Endothelial cell of umbilical vein (primary cell): ENCODE measurements at regions not wholly inside any gene's neighbourhood (a gene's known extent, or its start where the extent isn't known, plus 50 kb on each side); places are given as distances from the start of the nearest gene placed in this dataset.

Experiments
- BruUV-seq: library from RNA; stranded (reverse); fragments of 400-500 nt; replicated peaks from 2 replicates; lab custom pipeline; 2021; lab: Mats Ljungman, UMichigan
- CTCF ChIA-PET: fragments of 300-600, 350-600 bp; sonication (Branson Sonifier 250); formaldehyde crosslinking; loops from one replicate; lab custom pipeline; 2021; ENCODE audit warnings: antibody characterized with exemption, inconsistent platforms; lab: Charles Lee
- POLR2A ChIA-PET: fragments of 300-600, 350-600 bp; sonication (Branson Sonifier 250); formaldehyde crosslinking; loops from one replicate; lab custom pipeline; 2021; ENCODE audit warnings: antibody characterized with exemption, inconsistent platforms; lab: Charles Lee
- DNase-seq: peaks from one replicate; pipeline ENCODE4 v3.0.0-alpha.2; 2011; ENCODE audit warnings: low read depth, low spot score
- FAIRE-seq: peaks from 2 replicates; lab custom pipeline; 2011; peaks lifted over from hg19 to GRCh38; lab: Jason Lieb, UNC
- H2AFZ ChIP-seq: 2 replicates; pipeline ENCODE4 v1.6.0; 2012; ENCODE audit warnings: low read depth, low read length, control low read depth, inconsistent platforms
- H3K27ac ChIP-seq: 2 replicates; pipeline ENCODE4 v1.5.1; 2011; ENCODE audit warnings: low read depth, mild to moderate bottlenecking, control low read depth, low read length, moderate library complexity; ENCODE audit not compliant: insufficient read depth
- H3K27me3 ChIP-seq, 2 experiments: 2 replicates each; pipeline versions ENCODE4 v1.6.0 to v1.6.1; 2011; ENCODE audit warnings: low read length in 2 of 2, mixed read lengths in 1 of 2; ENCODE audit not compliant: control insufficient read depth in 2 of 2, insufficient read depth in 2 of 2
- H3K36me3 ChIP-seq, 2 experiments: 2 replicates in 1 of 2; 3 replicates in 1 of 2; pipeline ENCODE4 v1.5.1; 2011; ENCODE audit warnings: low read length in 2 of 2, mild to moderate bottlenecking in 1 of 2, moderate library complexity in 1 of 2; ENCODE audit not compliant: control insufficient read depth in 2 of 2, insufficient read depth in 2 of 2; ENCODE audit errors: extremely low read depth in 1 of 2
- H3K4me1 ChIP-seq: 3 replicates; pipeline ENCODE4 v1.5.1; 2011; ENCODE audit warnings: mild to moderate bottlenecking, low read length; ENCODE audit not compliant: control insufficient read depth, insufficient read depth; ENCODE audit errors: extremely low read depth
- H3K4me2 ChIP-seq: 2 replicates; pipeline ENCODE4 v1.6.1; 2011; ENCODE audit warnings: low read length, control low read depth, mixed read lengths; ENCODE audit not compliant: insufficient read depth
- H3K4me3 ChIP-seq, 3 experiments: fragments of 200-600 bp in 1 of 3; sonication (generic), shearing (Covaris generic) in 1 of 3; replicated peaks in 1 of 3; 2 replicates each; pipeline ENCODE4 v1.5.1; 2011 to 2016; ENCODE audit warnings: control low read depth in 3 of 3, low read length in 3 of 3, mild to moderate bottlenecking in 2 of 3, inconsistent platforms in 1 of 3, low read depth in 1 of 3, moderate library complexity in 1 of 3; ENCODE audit not compliant: insufficient read depth in 1 of 3
- H3K79me2 ChIP-seq: 2 replicates; pipeline ENCODE4 v1.6.0; 2012; ENCODE audit warnings: low read length, inconsistent platforms; ENCODE audit not compliant: control insufficient read depth, insufficient read depth
- H3K9ac ChIP-seq: replicated peaks from 2 replicates; pipeline ENCODE3; 2011; ENCODE audit warnings: low read length, control low read depth; ENCODE audit not compliant: insufficient read depth; ENCODE audit errors: extremely low read depth
- H3K9me1 ChIP-seq: replicated peaks from 3 replicates; pipeline ENCODE4 v1.6.0; 2011; ENCODE audit warnings: mild to moderate bottlenecking, low read length; ENCODE audit not compliant: control insufficient read depth, insufficient read depth; ENCODE audit errors: extremely low read depth
- H3K9me3 ChIP-seq: replicated peaks from 2 replicates; pipeline ENCODE4 v1.5.1; 2012; ENCODE audit warnings: low read length, inconsistent platforms; ENCODE audit not compliant: control insufficient read depth, insufficient read depth
- H4K20me1 ChIP-seq: replicated peaks from 2 replicates; pipeline ENCODE3; 2011; ENCODE audit warnings: mild to moderate bottlenecking, low read length; ENCODE audit not compliant: control insufficient read depth, insufficient read depth; ENCODE audit errors: extremely low read depth
- CTCF ChIP-seq, 2 donors: IDR thresholded peaks; 1 replicate in 1 of 2; 2 replicates in 1 of 2; pipeline ENCODE4 v1.5.1; 2011; ENCODE audit warnings: low read length in 2 of 2, mild to moderate bottlenecking in 2 of 2, moderate library complexity in 2 of 2, control low read depth in 1 of 2, inconsistent platforms in 1 of 2, low read depth in 1 of 2; ENCODE audit not compliant: insufficient read depth in 1 of 2; ENCODE audit errors: extremely low read depth in 1 of 2
- EZH2 ChIP-seq: IDR thresholded peaks from 2 replicates; pipeline ENCODE4 v1.6.1; 2012; ENCODE audit warnings: borderline replicate concordance, low read depth, mild to moderate bottlenecking, moderate library complexity, low read length, inconsistent platforms; ENCODE audit not compliant: severe bottlenecking
- FOS ChIP-seq: IDR thresholded peaks from 2 replicates; pipeline ENCODE4 v1.6.1; 2011; ENCODE audit warnings: mild to moderate bottlenecking, low read length, moderate library complexity, borderline replicate concordance; ENCODE audit not compliant: insufficient read depth
- GATA2 ChIP-seq: IDR thresholded peaks from 2 replicates; pipeline ENCODE4 v1.7.0; 2011; ENCODE audit warnings: low read depth, mild to moderate bottlenecking, moderate library complexity, mixed read lengths, low read length; ENCODE audit not compliant: insufficient read length, insufficient read depth
- JUN ChIP-seq: IDR thresholded peaks from 2 replicates; pipeline ENCODE4 v1.6.1; 2011; ENCODE audit warnings: borderline replicate concordance, low read depth; ENCODE audit not compliant: insufficient read length, insufficient read depth
- MAX ChIP-seq: IDR thresholded peaks from 2 replicates; pipeline ENCODE4 v1.6.1; 2011; ENCODE audit not compliant: insufficient read depth, insufficient read length
- MYC ChIP-seq: IDR thresholded peaks from one replicate; pipeline ENCODE4 v1.6.1; 2011; ENCODE audit warnings: mild to moderate bottlenecking, low read depth, low read length
- POLR2A ChIP-seq: IDR thresholded peaks from 2 replicates; pipeline ENCODE4 v1.6.1; 2012; ENCODE audit warnings: low read depth, mild to moderate bottlenecking, control low read depth, low read length
- POLR2AphosphoS5 ChIP-seq: IDR thresholded peaks from 2 replicates; pipeline ENCODE4 v1.6.1; 2012; ENCODE audit warnings: low read depth, mild to moderate bottlenecking, control low read depth, low read length, moderate library complexity; ENCODE audit not compliant: insufficient read depth
- dilution Hi-C: fragments of 300-500 bp; cut with MboI; formaldehyde crosslinking; loops from one replicate; pipeline ENCODE4 v1.15.0; 2019; ENCODE audit warnings: low sequenced_read_pairs; ENCODE audit not compliant: extremely low pct_ligation_motif_present
- intact Hi-C: fragments of 100-400 bp; cut with micrococcal nuclease; formaldehyde crosslinking; loops from one replicate; pipeline ENCODE4 v1.10.0; 2022

- no peak overlapping the region for H3K4me3 ChIP-seq
- no peak overlapping the region for H2AFZ ChIP-seq
- no peak for TF ChIP-seq POLR2A
- no peak for TF ChIP-seq CTCF (IDR thresholded peaks at IDR 0.05; ENCODE audit: extremely low read depth in 1 of 2, insufficient read depth in 1 of 2, low read depth in 1 of 2, low read length in 2 of 2)
- TF ChIP-seq GATA2 = no peak
- TF ChIP-seq EZH2 = no peak
- TF ChIP-seq JUN = no peak
- no peak for TF ChIP-seq MAX
- TF ChIP-seq POLR2AphosphoS5 = no peak
- TF ChIP-seq FOS = no peak
- no peak for TF ChIP-seq MYC
- H3K27ac ChIP-seq = no peak overlapping the region
- FAIRE-seq (no peak), DNase-seq (no peak)
- no TSS peak for BruUV-seq
- H3K36me3 ChIP-seq = no peaks in the 10 kb centered on the region
- H3K9me1 ChIP-seq = no peaks in the 10 kb centered on the region
- POLR2A ChIA-PET = interaction anchor here (0.7 kb wide), 1 partner anchor 22 kb away, joined by 3 read pairs; no protein-coding TSS in a partner anchor
- no peaks in the 10 kb centered on the region for H4K20me1 ChIP-seq
- H3K9me3 ChIP-seq = peaks cover 2% of the 10 kb centered on the region
- CTCF ChIA-PET = no interaction called here
- dilution Hi-C loops (no loop called here), intact Hi-C loops (no loop called here)
- H3K4me1 ChIP-seq = no peaks in the 10 kb centered on the region
- H3K27me3 ChIP-seq = no peaks in the 10 kb centered on the region
- no peak overlapping the region for H3K9ac ChIP-seq
- H3K4me2 ChIP-seq = no peak overlapping the region
- no peaks in the 10 kb centered on the region for H3K79me2 ChIP-seq
Observed at GRCh38 chr5:7271435-7272084, 124.4 kb upstream of the ADCY2 start.
